ENCODE measurements at regions not wholly inside any gene's neighbourhood (a gene's known extent, or its start where the extent isn't known, plus 50 kb on each side); places are given as distances from the start of the nearest gene placed in this dataset.

DNA sequence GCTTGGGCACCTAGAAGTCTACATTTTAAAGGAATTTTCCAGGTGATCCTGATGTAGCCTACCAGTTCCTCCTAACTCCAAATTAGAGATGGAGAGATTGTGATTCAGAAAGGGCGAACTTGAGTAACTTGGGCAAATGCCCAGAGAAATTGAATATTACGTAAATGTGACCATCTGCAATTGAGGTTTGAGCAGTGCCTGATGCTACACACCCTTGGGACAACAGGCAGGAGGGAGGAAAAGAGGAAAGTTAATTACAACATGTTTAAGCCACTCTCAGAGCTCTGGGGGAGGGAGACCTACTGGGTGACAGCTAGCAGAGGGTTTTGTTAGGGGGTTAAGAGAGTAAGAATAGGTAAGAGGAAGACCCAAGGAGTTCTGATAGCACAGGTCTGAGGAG lies 208.9 kb downstream of the LPIN1 start:
- TF ChIP-seq, protein P1, sequence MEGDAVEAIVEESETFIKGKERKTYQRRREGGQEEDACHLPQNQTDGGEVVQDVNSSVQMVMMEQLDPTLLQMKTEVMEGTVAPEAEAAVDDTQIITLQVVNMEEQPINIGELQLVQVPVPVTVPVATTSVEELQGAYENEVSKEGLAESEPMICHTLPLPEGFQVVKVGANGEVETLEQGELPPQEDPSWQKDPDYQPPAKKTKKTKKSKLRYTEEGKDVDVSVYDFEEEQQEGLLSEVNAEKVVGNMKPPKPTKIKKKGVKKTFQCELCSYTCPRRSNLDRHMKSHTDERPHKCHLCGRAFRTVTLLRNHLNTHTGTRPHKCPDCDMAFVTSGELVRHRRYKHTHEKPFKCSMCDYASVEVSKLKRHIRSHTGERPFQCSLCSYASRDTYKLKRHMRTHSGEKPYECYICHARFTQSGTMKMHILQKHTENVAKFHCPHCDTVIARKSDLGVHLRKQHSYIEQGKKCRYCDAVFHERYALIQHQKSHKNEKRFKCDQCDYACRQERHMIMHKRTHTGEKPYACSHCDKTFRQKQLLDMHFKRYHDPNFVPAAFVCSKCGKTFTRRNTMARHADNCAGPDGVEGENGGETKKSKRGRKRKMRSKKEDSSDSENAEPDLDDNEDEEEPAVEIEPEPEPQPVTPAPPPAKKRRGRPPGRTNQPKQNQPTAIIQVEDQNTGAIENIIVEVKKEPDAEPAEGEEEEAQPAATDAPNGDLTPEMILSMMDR (IDR thresholded peaks at IDR 0.05), result no peak
- TF ChIP-seq POLR2AphosphoS5 (IDR thresholded peaks at IDR 0.05; ENCODE audit: low read depth, low read length) (no peak), TCF7L2 (IDR thresholded peaks at IDR 0.05; ENCODE audit: low read depth, low read length) (no peak)
- TF ChIP-seq, protein P2, sequence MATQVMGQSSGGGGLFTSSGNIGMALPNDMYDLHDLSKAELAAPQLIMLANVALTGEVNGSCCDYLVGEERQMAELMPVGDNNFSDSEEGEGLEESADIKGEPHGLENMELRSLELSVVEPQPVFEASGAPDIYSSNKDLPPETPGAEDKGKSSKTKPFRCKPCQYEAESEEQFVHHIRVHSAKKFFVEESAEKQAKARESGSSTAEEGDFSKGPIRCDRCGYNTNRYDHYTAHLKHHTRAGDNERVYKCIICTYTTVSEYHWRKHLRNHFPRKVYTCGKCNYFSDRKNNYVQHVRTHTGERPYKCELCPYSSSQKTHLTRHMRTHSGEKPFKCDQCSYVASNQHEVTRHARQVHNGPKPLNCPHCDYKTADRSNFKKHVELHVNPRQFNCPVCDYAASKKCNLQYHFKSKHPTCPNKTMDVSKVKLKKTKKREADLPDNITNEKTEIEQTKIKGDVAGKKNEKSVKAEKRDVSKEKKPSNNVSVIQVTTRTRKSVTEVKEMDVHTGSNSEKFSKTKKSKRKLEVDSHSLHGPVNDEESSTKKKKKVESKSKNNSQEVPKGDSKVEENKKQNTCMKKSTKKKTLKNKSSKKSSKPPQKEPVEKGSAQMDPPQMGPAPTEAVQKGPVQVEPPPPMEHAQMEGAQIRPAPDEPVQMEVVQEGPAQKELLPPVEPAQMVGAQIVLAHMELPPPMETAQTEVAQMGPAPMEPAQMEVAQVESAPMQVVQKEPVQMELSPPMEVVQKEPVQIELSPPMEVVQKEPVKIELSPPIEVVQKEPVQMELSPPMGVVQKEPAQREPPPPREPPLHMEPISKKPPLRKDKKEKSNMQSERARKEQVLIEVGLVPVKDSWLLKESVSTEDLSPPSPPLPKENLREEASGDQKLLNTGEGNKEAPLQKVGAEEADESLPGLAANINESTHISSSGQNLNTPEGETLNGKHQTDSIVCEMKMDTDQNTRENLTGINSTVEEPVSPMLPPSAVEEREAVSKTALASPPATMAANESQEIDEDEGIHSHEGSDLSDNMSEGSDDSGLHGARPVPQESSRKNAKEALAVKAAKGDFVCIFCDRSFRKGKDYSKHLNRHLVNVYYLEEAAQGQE (IDR thresholded peaks at IDR 0.05; ENCODE audit: insufficient read depth in 1 of 2, low read depth in 2 of 2, low read length in 1 of 2), result no peak

Data from Panc1 (cell line).